ENCODE measurements at regions not wholly inside any gene's neighbourhood (a gene's known extent, or its start where the extent isn't known, plus 50 kb on each side); places are given as distances from the start of the nearest gene placed in this dataset.

DNA sequence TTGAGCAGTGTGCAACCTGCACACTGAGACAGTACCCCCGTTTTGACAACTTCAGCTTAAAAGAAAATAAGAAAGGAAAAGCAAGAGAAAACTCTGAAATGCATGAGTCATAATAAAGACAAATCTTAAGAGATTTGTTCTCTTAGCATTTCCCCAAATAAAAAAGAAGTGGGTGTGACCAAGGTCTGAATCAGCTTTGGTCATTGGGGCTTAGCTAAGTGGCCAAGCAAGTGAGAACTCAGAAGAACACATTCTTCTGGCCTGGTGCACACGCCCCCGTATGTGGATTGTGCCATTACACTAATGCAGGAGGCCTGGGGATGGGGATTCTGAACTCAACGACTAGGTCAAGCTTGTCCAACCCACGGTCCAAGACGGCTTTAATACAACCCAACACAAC lies 56.9 kb upstream of the PDZRN3 start:
- DNase-seq: no peak
- intact Hi-C loops (cut with DNase I): no loop called here

GRCh38 chr3:73681198-73681597 lies 56.5 kb upstream of the PDZRN3 start:
- intact Hi-C loops (cut with DNase I): no loop called here
- DNase-seq: no peak

DNA sequence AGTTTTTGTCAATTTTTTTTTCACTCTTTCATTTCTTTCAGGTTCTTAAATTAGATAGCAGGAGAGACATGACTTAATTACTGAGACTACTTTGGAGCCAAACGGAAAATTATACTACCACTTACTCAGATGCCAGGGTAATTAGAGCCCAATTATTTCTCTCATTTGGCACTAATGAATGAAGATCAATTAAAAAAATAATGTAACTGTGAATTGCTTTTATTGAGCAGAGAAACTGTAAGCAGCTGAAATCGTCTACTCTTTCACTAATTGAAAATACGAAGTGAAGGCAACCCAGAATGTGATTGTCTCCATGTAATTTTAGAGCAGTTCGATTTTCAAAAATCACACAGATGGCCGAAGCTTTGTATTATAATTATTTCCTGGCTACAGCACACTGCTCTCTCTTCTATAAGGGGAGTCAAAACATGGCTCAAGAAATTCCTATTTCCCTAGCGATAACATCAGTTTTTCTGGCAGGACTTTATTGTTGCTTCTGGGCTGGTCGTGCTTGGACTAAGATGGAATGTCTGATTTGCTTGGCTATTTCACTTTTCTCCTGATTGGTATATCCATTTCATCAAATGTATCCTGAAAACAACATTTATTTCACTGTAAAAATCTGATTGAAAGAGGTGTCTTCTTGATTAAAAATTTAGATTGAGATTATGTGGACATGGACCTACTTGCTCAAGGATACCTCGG lies 55.8 kb upstream of the PDZRN3 start:
- intact Hi-C loops (cut with DNase I): no loop called here
- no peak for DNase-seq

- no peak for DNase-seq
- intact Hi-C loops (cut with DNase I): no loop called here
Observed at GRCh38 chr3:73677336-73678024, 52.7 kb upstream of the PDZRN3 start.
